ENCODE measurements at regions not wholly inside any gene's neighbourhood (a gene's known extent, or its start where the extent isn't known, plus 50 kb on each side); places are given as distances from the start of the nearest gene placed in this dataset.
"Not testable (repeated sequence)": the region's sequence is repeated elsewhere in the genome, so short reads cannot be mapped to it uniquely, and the experiment has no call there.

DNA sequence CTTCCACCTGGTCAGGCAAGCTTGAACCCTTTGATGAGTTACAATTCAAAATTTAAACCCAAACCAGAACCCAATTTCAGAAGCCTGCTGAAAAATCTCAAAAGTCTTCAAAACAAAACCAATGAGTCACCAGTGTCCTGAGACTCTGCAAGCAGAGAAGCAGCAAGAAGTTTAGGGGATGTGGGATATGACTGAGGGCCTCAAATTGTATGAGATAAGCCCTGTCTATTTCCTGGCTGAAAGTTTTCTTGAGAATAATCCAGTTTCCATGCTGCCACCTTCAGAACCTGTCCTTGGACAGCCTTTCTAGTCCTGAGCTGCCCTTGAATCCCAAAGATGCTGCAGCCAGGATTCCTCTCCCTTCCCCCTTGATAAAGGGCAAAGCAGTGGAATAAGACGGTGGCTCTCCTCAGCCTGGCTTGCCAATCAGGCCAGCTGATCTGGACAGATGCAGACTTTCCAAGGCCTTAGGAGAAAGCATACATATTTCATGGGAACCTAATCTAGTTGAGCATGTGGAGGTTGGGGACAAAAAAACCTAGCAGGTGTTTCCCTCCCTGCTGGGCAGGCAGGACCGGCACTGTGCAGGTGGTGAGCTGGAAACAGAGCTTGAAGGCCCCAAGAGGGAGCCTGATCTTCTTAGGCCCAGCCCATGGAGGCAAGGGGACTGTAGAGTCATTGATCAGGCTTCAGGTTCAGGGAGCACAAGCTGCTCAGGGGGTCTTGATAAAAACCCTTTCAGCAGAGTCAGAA, 278.0 kb upstream of the MGAT5 start:
- DNase-seq (ENCODE audit: low read depth in 2 of 2) = no peak

DNA sequence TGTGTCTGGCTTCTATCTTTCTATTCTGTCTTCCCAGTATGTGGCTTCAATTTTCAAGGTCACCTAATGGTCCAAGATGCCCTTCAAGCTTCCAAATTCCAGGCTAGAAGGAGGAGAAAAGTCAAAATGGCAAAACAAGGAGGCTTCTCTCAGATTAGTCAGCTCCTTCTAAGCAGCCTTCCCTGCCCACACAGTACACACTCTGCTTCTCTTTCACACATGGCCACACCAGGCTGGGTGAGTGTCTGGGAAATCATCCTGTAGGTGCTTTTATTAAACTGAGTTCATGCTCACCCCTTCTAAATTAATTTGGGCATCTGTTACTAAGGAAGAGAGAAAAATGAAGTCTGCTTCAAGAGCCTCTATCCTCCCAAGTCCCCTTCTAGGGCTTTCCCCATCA, 277.2 kb upstream of the MGAT5 start:
- DNase-seq (ENCODE audit: low read depth in 2 of 2) = no peak

DNA sequence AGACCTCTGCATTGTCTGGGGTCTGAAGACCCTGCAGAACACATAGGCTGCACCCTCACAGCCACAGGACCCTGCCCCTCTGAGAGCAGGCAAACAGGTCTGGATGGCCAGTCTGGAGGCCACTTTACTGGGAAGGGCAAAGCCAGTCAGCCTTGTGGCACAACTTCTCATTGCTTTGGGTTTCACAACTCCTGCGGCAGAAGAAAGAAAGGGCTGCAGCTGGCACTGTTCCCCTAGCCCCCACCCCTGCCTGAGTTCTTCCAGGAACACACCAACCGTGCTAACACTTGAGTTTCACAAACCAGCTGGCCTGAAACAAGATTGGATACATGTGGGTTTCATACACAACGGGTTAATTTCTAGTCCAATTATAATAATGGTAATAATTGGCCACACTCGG, 276.5 kb upstream of the MGAT5 start:
- no peak for DNase-seq (ENCODE audit: low read depth in 2 of 2)

DNA sequence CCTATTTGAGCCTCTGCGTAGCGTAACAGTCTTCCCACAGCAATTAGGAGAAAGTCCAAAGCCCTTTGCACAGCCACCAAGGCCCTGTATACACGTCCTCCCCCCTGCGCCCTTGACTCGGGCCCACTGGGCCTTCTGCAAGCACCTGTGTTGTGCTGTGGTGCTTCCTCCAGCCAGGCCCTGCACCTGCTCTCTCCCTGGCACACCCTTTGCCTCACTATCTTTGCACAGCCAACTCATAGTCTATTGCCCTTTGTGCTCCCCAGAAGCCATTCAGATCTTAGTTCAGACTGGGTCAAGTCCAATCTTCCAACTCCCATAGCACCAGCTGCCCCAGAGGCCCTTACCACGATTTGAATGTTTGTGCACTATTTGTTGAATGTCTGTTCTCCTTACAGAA, 271.6 kb upstream of the MGAT5 start:
- no peak for DNase-seq (ENCODE audit: low read depth in 2 of 2)

DNA sequence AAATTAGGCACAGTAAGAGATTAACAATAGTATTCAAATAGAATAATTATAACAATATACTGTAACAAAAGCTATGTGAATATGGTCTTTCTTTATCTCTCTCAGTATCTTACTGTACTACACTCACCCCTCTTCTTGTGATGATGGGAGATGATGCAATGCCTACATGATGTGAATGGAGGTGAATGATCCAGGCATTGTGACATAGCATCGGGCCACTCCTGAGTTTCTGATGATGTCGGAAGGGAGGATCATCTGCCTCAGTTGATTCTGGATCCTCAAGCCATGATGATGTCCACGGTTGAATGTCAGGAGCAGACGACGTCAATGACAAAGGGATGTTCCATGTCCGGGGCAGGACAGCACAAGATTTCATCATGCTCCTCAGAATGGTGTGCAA, 268.3 kb upstream of the MGAT5 start:
- DNase-seq (ENCODE audit: low read depth in 2 of 2) = no peak

DNA sequence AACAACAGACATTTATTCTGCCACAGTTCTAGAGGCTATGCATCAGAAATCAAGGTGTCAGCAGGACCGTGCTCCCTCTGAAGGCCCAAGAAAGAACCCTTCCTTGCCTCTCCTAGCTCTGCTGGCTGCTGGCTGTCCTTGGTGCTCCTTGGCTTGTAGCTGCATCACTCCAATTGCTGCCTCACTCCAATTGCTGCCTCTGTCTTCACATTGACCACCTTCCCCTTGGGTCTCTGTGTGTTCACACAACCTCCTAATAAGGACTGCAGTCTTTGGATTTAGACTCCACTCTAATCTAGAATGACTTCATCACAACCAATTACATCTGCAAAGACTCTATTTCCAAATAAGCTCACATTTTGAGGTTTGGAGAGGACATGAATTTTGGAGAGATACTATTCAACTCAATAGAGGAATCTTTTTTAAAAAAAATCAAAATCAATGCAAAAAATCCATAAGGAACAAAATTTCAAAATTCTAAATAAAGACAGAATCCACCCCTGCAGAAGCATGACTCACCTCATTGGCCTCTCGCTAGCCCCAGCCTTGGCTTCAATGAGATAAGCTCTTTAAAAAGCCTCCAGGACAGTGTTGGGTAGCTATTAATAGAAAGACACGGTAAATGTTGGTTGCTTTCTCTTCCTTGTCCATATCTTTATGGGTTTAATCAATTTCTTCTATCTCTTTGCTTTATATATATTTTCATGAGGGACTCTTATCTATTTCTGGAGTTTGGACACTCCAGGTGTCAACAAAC, 267.6 kb upstream of the MGAT5 start:
- no peak for DNase-seq (ENCODE audit: low read depth in 2 of 2)

DNA sequence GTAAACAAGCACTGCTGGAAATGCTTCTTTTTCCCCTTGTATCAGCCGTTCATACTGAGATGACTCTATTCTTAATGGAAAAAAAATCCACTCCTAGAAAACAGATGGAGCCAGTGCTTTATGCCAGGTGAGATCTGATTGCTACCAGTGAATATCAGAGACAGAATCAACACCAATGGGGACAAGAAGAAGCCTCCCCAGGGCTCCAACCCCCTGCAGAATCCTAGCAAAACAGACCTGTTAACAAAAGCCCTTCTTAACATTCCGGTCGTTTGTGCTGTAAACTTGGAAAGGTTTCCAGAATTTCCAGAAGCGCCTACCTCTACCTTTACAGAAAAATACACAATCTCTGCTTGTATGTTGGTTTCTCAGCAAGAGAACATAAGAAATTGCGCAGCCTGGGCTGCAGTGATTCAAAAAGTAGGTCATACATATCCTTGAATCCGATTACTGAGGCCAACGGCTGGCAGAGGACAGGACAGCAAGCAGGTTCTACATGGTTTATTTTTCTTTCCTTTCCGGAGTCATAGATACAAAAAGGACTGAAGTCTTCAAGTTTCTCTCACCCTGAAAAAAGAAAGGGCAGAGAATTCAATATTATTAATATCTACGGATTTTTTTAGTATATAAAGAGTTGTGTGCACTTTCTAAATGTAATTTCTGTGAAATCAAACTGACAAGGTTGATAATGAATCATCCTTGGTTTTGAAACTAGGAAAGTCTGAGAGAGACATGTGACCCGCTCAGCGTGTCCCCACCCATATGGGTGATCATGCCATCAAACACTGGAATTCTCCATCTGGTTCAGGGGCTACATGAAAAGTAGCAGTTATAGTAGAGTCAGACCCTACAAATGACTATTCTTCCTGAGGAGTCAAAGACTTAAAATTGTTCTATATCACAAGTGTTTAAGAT, 266.7 kb upstream of the MGAT5 start:
- no peak for DNase-seq (ENCODE audit: low read depth in 2 of 2)

DNA sequence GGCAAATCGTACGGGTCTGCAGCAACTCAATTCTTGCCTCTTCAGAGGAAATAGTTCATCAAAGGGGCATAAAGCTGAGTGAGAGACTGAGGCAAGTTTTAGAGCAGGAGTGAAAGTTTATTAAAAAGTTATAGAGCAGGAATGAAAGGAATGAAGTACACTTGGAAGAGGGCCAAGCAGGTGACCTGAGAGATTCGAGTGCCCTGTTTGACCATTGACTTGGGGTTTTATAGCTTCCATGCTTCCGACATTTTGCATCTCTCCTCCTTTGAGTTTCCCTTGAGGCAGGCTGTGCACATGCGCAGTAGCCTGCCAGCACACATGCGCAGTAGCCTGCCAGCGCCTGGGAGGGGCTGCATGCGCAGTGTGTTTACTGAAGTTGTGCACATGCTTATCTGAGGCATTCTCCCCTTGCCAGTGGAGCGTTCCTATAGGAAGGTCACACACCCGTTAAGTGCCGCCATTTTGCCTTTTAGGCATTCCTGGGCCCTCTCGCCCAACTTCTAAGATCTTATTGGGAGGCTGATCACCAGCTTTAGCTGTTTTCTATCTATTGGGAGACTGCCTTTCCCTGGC, 265.5 kb upstream of the MGAT5 start:
- DNase-seq (ENCODE audit: low read depth in 2 of 2) = no peak

DNA sequence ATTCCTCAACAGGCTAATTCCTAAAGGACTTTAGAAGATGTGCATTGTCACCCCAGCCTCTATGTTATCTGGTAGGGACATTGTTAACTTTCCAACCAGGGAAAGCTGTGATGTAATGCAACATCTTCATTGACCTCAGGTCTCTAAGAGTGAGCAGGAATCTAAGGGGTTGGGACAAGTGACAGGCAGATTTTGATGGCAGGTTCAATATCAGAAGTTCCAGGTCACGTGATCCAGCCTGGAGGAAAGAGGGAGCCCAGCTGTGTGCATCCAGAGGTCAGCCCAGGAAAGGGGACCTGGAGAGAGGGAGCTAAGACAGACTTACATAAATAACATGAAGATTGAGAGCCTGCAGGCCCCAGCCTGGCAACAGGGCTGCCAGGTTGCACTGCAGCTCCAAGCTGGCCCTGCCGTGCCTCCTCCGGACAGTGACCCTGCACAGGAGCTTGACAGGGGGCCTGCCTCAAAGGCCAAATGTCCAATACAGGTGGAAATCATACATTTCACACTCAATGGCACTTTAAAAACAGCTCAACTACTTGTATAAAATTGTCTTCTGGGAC, 262.2 kb upstream of the MGAT5 start:
- DNase-seq (ENCODE audit: low read depth in 2 of 2) = no peak

DNA sequence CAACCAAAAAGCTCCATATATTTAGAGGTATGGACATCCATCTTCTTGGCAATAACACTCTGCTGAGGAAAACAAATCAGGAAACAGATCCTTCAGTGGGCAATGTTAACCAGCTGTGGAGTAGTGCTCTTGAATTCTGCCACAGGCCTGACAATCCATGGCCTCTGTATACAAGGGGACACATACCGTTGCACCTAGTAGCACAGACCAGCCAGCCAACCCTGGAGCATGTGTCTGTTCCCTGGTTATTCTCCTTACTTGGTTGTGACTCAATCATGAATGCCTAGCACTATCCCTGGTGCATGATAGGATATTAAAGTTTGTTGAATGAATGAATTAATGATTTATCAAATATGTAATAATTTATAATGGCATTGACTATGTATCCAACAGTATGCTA, 261.4 kb upstream of the MGAT5 start:
- DNase-seq (ENCODE audit: low read depth in 2 of 2) = no peak

DNA sequence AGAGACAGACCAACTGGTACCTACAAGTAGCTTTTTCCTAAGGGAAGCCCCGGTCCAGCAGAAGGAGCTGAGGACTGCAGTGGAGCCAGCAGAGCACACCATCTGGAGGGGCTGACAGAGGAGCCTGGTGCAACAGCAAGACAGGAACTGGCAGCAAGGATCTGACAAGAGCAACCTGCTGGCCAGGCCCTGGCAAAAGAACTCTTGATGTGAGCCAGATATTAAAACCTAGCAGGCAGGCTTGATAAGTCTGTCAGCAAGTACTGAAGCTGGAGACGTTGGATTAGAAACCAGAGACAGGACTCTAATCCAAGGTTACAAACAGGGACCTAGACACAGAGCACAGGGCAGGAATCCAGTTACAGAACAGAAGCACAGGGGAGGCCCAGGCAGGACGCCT, 260.7 kb upstream of the MGAT5 start:
- no peak for DNase-seq (ENCODE audit: low read depth in 2 of 2)

DNA sequence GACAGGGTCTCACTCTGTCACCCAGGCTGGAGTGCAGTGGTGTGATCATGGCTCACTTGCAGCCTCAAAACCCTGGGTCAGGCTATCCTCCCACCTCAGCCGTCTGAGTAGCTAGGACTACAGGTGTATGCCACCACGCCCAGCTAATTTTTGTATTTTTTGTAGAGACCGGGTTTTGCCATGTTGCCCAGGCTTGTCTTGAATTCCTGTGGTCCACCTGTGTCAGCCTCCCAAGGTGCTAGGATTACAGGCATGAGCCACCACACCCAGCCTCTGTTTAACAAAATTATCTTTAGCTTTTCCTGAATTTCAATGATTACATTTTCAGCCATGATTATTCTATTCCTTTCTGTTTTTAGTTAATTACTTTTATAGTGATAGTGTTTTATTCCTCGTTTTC, 255.1 kb upstream of the MGAT5 start:
- DNase-seq (ENCODE audit: low read depth in 2 of 2) = not testable (repeated sequence)

DNA sequence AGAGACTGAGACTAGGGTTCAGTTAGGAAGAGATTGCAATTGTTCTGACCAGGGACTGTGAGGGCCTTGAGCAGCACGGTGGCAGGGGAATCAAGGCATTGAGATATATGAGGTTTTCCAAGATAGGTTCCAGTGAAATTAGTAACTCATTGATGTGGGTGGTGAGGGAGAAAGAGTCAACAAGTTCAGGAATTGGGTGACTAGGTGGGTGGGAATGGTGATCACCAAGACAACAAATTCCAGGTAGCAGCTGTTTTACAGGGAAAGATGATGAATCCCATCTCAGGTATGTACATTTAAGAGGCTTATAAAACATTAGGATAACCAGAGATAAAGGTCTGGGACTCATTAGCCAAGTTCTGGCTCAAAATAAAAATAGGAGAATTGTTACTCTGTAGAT, 251.5 kb upstream of the MGAT5 start:
- DNase-seq (ENCODE audit: low read depth in 2 of 2) = no peak

DNA sequence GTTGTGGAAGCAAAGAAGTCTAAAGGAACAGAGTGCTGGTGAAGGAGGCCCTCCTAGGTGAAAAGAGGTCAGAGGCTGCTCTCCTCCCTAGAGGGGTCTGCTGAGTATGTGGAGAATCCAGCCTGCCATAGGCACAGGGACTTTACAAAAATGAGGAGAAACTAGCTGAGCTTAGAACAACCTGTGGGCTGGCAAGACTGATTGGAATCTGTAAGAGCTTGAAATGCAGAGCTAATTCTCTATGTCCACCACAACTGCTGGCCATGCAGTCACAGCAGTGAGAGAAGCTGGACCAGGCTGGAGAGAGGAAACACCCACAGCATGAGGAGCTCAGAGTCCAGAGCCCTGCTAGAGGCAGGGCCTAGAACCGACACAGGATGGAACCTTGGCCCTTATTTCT, 251.0 kb upstream of the MGAT5 start:
- DNase-seq (ENCODE audit: low read depth in 2 of 2) = no peak

DNA sequence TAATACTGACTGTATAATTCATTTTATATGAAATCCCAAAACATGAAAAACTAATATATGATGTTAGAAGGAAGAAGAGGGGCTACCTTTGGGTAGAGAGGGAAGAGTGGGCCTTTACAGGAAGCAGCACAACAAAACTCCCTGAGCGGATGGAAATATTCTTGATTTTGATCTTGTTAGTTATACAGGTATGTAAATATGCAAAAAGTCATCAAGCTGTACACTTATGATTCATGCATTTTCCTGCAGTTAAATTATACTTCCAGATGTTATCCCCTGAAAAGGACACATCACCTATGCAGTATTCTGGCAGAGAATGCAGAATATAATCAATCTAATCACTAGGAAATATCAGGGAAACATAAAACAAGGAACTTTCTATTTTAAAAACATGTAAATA, 249.4 kb upstream of the MGAT5 start:
- no peak for DNase-seq (ENCODE audit: low read depth in 2 of 2)

DNA sequence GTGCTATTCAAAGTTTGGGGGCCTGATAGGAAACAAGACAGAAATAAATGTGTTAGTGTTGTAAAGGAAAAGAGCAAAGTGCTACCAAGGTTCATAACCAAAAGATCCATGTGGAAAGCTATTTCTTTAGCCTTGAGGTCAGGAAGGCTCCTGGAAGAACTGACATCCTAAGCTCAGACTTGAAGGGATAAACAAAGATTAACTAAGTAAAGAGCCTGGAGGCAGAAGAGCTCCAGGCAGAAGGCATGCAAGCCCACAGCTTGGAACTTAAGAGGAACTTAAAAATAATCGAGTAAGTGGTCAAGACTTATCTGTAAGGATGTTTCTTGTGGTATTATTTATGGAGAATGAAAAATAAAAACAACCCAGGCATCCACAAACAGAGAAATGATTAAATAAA, 245.0 kb upstream of the MGAT5 start:
- DNase-seq (ENCODE audit: low read depth in 2 of 2) = no peak

DNA sequence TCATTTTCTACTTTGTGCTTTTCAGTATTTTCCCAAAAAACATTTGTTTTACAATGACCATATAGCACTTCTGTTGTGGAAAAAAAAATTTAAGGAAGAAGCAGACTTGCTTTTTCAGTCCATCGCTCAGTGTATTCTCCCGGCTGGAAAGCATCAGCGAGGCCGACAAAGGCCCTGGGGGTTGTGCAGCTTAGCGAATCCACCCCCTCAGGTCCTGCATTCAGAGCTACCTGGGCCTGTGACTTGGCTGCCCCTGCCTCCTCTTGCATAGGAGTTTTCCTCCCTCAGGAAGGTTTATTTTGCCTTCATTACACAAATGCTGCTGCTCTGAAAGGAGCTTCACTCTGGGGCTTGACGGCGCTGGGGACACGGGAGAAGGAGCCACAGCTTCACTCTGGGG, 244.4 kb upstream of the MGAT5 start:
- no peak for DNase-seq (ENCODE audit: low read depth in 2 of 2)

DNA sequence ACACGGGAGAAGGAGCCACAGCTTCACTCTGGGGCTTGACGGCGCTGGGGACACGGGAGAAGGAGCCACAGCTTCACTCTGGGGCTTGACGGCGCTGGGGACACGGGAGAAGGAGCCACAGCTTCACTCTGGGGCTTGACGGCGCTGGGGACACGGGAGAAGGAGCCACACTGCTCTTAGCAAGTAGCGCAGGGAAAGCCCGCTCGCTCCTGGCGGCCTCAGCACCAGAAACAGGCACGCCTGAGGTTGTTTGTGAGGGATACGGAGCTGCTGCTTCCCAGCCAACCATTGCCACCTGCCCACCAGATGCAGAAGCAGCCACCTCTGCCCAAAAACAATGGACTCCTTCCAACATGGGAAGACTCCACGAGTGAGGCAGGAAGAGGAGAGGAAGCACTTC, 244.0 kb upstream of the MGAT5 start:
- DNase-seq (ENCODE audit: low read depth in 2 of 2) = not testable (repeated sequence)

DNA sequence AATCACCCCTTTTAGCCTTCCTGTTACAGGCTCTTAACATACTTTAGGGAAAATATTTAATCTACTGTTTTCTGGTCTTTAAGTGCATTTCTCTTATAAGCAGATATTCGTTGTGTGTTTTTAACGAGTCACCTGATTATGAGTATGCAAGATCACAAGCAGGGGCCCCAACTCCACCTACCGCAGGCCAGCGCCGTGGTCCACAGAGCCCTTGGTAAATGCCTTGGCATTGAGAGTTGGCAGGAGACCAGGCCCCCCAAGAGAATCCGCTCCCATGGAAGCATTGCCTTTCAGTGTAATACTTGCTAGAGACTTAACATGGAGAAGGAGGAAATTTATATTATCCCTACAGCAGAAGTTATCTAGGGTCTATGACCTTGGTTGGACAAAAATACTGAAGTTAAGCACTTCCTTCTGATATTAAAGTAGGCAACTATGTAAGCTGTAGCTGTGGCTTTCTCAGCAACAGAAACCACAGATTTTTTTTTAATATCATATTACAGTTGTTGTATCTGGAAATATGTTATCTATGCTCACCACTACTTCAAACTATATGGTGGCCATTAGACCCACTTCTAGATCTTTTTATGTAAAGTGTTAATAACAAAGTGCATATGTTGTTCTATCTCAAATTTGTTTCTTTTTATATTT, 241.8 kb upstream of the MGAT5 start:
- no peak for DNase-seq (ENCODE audit: low read depth in 2 of 2)

DNA sequence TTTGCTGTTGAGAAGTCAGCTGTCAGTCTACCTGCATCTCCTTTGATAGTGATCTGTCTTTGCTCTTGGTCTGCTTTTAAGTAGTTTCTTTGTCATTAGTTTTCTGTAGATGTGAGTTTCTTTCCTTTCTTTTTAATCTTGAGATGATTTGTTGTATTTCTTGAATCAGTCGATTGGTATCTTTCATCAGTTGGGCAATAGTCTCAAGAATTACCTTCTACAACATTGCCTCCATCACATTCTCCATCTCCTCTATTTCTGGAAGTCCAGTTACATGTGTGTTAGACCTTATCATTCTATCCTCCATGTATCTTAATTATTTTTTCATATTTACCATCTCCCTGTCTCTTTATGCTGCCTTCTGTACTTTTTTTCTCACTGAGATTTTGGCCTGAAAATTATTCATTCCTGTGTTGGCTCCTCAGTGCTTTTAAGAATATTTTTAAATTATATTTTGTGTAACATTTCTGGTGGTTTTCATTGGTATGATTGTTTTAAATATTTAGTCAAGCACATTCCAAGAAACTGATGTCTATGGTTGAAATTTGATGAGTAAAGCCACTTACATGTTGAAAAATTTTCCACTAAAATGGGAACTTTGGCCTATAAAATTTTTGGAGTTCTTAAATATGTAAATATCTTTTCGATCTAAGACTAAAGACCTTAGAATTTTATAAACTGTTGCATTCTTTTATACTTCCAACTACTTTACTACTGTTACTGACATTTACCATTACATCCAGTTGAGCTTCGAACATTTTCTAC, 239.5 kb upstream of the MGAT5 start:
- DNase-seq (ENCODE audit: low read depth in 2 of 2) = no peak

DNA sequence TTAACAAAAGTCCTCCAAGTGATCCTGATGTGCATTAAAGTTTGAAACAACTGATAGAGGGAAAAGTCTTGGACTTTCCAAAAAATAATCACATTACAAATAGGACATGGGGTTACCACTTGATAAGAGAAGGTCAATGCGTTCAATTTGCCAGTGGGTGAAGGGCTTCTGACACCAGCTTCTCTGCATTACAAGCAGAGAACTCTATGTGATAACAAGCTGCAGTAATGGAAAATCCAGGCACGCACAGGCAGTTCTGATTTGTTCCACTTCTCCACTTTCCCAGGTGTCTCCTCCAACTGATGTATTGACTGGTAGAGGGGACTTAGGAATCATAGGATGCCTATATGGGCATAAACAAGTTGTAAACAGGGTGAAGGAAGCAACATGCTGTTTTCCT, 234.0 kb upstream of the MGAT5 start:
- DNase-seq (ENCODE audit: low read depth in 2 of 2) = no peak

Data from stimulated activated CD8-positive, alpha-beta memory T cell treated with anti-CD3 and anti-CD28 coated beads, Interleukin-15, amount 100 ng/mL, for 4 hours (primary cell).